ENCODE measurements at regions not wholly inside any gene's neighbourhood (a gene's known extent, or its start where the extent isn't known, plus 50 kb on each side); places are given as distances from the start of the nearest gene placed in this dataset.

GRCh38 chr20:12673352-12673751 is 335.4 kb upstream of the SPTLC3 start:
- no peak overlapping the region for H3K4me3 ChIP-seq (ENCODE audit: low read depth, low read length)
- no peak for TF ChIP-seq CTCF (IDR thresholded peaks at IDR 0.05; ENCODE audit: borderline replicate concordance, insufficient read depth, low read depth, low read length)

- H3K4me3 ChIP-seq (ENCODE audit: low read depth, low read length), result no peak overlapping the region
- no peak for TF ChIP-seq CTCF (IDR thresholded peaks at IDR 0.05; ENCODE audit: borderline replicate concordance, insufficient read depth, low read depth, low read length)
Measured at GRCh38 chr20:12677925-12678324, 330.8 kb upstream of the SPTLC3 start.

GRCh38 chr20:12679447-12679846 is 329.3 kb upstream of the SPTLC3 start:
- no peak overlapping the region for H3K4me3 ChIP-seq (ENCODE audit: low read depth, low read length)
- no peak for TF ChIP-seq CTCF (IDR thresholded peaks at IDR 0.05; ENCODE audit: borderline replicate concordance, insufficient read depth, low read depth, low read length)

- H3K4me3 ChIP-seq (ENCODE audit: low read depth, low read length), result no peak overlapping the region
- TF ChIP-seq CTCF (IDR thresholded peaks at IDR 0.05; ENCODE audit: borderline replicate concordance, insufficient read depth, low read depth, low read length), result no peak
Measured at GRCh38 chr20:12682613-12683012, 326.2 kb upstream of the SPTLC3 start.

- no peak overlapping the region for H3K4me3 ChIP-seq (ENCODE audit: low read depth, low read length)
- TF ChIP-seq CTCF (IDR thresholded peaks at IDR 0.05; ENCODE audit: borderline replicate concordance, insufficient read depth, low read depth, low read length), result no peak
Measured at GRCh38 chr20:12687476-12687875, 321.3 kb upstream of the SPTLC3 start.

- TF ChIP-seq CTCF (IDR thresholded peaks at IDR 0.05; ENCODE audit: borderline replicate concordance, insufficient read depth, low read depth, low read length), result no peak
- no peak overlapping the region for H3K4me3 ChIP-seq (ENCODE audit: low read depth, low read length)
Measured at GRCh38 chr20:12695937-12696336, 312.8 kb upstream of the SPTLC3 start.

GRCh38 chr20:12698817-12699216 is 310.0 kb upstream of the SPTLC3 start:
- H3K4me3 ChIP-seq (ENCODE audit: low read depth, low read length), result no peak overlapping the region
- TF ChIP-seq CTCF (IDR thresholded peaks at IDR 0.05; ENCODE audit: borderline replicate concordance, insufficient read depth, low read depth, low read length), result no peak

All from GM12875 (cell line).